ENCODE measurements at regions not wholly inside any gene's neighbourhood (a gene's known extent, or its start where the extent isn't known, plus 50 kb on each side); places are given as distances from the start of the nearest gene placed in this dataset.

GRCh38 chr5:99795031-99795430, 740.1 kb upstream of the FAM174A start:
- TF ChIP-seq, protein P1, sequence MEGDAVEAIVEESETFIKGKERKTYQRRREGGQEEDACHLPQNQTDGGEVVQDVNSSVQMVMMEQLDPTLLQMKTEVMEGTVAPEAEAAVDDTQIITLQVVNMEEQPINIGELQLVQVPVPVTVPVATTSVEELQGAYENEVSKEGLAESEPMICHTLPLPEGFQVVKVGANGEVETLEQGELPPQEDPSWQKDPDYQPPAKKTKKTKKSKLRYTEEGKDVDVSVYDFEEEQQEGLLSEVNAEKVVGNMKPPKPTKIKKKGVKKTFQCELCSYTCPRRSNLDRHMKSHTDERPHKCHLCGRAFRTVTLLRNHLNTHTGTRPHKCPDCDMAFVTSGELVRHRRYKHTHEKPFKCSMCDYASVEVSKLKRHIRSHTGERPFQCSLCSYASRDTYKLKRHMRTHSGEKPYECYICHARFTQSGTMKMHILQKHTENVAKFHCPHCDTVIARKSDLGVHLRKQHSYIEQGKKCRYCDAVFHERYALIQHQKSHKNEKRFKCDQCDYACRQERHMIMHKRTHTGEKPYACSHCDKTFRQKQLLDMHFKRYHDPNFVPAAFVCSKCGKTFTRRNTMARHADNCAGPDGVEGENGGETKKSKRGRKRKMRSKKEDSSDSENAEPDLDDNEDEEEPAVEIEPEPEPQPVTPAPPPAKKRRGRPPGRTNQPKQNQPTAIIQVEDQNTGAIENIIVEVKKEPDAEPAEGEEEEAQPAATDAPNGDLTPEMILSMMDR (IDR thresholded peaks at IDR 0.05): no peak
- TF ChIP-seq ZFX (IDR thresholded peaks at IDR 0.05; ENCODE audit: borderline replicate concordance): no peak
